BLaER1 (cell line): ENCODE measurements at regions not wholly inside any gene's neighbourhood (a gene's known extent, or its start where the extent isn't known, plus 50 kb on each side); places are given as distances from the start of the nearest gene placed in this dataset.
A peak's percentile ranks its signal among the peaks of the same experiment; 100 is the strongest.

ENCODE experiments used
- H3K27ac ChIP-seq: shearing (Covaris generic); formaldehyde crosslinking; 2 replicates; pipeline ENCODE4 v1.8.1; 2022
- H3K27me3 ChIP-seq: shearing (Covaris generic); formaldehyde crosslinking; 2 replicates; pipeline ENCODE4 v1.8.1; 2022
- H3K36me3 ChIP-seq: shearing (Covaris generic); formaldehyde crosslinking; 2 replicates; pipeline ENCODE4 v1.8.1; 2022
- H3K4me1 ChIP-seq: shearing (Covaris generic); formaldehyde crosslinking; 2 replicates; pipeline ENCODE4 v1.8.1; 2022
- H3K4me2 ChIP-seq: shearing (Covaris generic); formaldehyde crosslinking; 2 replicates; pipeline ENCODE4 v1.8.1; 2022
- H3K4me3 ChIP-seq: shearing (Covaris generic); formaldehyde crosslinking; 2 replicates; pipeline ENCODE4 v1.8.1; 2022
- H3K9ac ChIP-seq: shearing (Covaris generic); formaldehyde crosslinking; 2 replicates; pipeline ENCODE4 v1.8.1; 2022
- H3K9me3 ChIP-seq: shearing (Covaris generic); formaldehyde crosslinking; 2 replicates; pipeline ENCODE4 v1.8.1; 2022
- H4K20me1 ChIP-seq: shearing (Covaris generic); formaldehyde crosslinking; 2 replicates; pipeline ENCODE4 v1.8.1; 2022
- Cebpa-rat ChIP-seq: shearing (Covaris generic); IDR thresholded peaks from 2 replicates; pipeline ENCODE4 v1.8.1; 2022

DNA sequence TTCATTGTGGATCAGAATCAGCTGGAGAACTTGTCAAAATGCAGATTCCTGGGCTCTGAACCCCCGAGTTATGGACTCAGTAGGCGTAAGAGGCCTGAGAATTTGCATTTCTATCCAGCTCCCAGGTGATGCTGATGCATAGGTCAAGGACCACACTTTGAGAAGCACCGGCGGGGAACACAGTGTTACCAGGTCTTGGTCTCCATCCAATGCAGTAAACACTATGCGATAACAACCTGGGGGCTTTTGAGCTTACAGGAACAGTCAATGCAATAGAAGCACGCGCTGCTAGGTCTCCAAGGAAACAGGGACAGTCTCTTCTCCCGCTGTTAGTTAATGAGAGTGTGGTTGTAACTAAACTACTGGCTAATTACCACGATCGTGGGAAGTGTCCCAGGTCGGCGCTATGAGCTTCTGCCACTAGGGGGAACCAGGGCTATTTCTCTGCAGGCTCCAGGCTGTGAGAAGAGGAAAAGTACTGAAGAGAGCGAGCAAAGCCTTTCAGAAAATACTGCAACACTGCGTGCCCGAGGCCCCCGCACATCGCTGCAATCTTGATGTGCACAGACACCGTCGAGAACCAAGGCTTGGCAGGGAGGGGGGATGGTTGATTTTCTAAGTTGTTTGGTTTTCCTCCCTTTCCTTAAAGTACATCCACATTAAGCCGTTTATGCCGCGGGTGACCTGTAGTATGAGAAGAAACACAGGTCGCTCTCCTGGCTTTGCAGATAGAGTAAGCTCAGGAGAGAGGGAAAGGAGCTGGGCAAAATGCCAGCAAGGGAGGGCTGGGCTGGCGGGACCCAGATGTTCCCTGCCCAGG lies 52.0 kb upstream of the KCNA1 start:
- Histone ChIP-seq H3K4me2 (peak overlapping the region; percentile 85), H3K27ac (no peak overlapping the region)
- TF ChIP-seq Cebpa-rat = no peak

DNA sequence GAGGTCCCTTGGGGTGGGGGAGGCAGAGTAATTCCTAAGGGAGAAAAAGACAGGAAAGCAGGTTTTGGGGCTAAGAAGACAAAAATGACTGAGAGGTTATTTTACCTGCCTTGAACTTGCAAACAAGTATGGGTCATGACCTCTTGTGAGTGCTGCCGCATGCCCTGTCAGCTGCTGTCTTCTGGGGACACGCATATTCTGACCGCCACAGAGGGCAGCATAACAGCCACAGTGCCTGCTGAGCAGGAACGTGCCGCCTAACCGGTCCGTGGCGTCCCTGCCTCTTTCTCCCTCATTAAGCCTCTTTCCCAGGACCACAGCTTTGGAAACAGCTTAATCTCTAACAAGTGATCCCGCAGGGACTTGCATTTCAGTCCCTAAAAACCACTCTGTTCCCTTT lies 51.3 kb upstream of the KCNA1 start:
- H3K4me2 ChIP-seq = peak overlapping the region; percentile 85
- peak overlapping the region; percentile 14; the same call in 1 of the 2 replicates for H3K9ac ChIP-seq
- no peaks in the 10 kb centered on the region for H3K9me3 ChIP-seq
- peaks cover 39% of the 10 kb centered on the region for H3K4me1 ChIP-seq
- H4K20me1 ChIP-seq = no peaks in the 10 kb centered on the region
- no peak for TF ChIP-seq Cebpa-rat
- H3K36me3 ChIP-seq = no peaks in the 10 kb centered on the region
- no peak overlapping the region; the same call in 1 of the 2 replicates for H3K4me3 ChIP-seq
- no peaks in the 10 kb centered on the region for H3K27me3 ChIP-seq
- no peak overlapping the region for H3K27ac ChIP-seq

More for the DNA sequence above, 52.0 kb upstream of the KCNA1 start:
- Histone ChIP-seq H3K36me3 (no peaks in the 10 kb centered on the region), H3K4me3 (peak overlapping the region; percentile 36; the same call in 1 of the 2 replicates), H3K27me3 (no peaks in the 10 kb centered on the region), H4K20me1 (no peaks in the 10 kb centered on the region), H3K9ac (peak overlapping the region; percentile 14; the same call in 1 of the 2 replicates), H3K9me3 (no peaks in the 10 kb centered on the region), H3K4me1 (peaks cover 39% of the 10 kb centered on the region)

DNA sequence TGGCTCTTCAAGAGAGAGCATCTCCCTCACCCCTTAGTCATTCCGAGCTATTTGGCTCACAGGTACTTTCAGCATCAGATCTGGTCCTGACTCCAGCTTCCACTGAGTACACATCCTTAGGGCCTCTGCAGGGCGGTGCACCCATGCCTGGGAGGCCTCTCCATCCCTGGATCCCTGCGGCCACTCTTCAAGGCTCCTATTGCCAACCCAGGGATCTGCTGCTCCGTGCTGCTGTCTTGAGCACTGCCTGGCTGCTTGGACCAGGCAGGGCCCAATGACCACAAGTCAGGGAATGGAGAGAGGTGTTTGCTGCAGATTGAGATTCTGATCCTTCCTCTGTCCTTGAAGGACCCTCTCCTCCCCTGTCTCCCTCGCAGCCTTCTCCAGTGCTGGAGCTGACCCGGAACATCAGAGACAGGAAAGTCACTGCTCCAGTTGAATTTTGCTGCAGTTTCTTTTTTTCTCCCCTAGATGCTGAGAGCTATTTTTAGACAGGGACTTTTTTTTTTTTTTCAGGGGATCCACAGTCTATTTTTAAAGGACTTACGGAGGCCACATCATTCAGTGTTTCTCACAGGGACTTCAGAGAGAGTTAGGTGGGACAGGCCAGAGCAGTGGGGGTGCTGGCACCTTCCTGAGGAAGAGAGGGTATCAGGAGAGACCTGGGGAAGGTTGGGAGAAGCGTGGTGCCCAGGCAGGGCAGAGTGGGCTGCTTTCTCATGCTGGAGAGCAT lies 50.1 kb upstream of the KCNA1 start:
- Histone ChIP-seq H3K9ac (no peak overlapping the region), H3K9me3 (no peaks in the 10 kb centered on the region), H4K20me1 (no peaks in the 10 kb centered on the region), H3K4me3 (no peak overlapping the region), H3K4me2 (no peak overlapping the region), H3K36me3 (no peaks in the 10 kb centered on the region), H3K27me3 (no peaks in the 10 kb centered on the region), H3K4me1 (peaks cover 39% of the 10 kb centered on the region), H3K27ac (no peak overlapping the region)
- no peak for TF ChIP-seq Cebpa-rat
